ENCODE measurements at regions not wholly inside any gene's neighbourhood (a gene's known extent, or its start where the extent isn't known, plus 50 kb on each side); places are given as distances from the start of the nearest gene placed in this dataset.

- TF ChIP-seq HNF1A (IDR thresholded peaks at IDR 0.05; ENCODE audit: low read depth) (0 out of 2 replicates have a peak, but pooled peaks have one; percentile 35), HNF1A (CRISPR knock-in tag; IDR thresholded peaks at IDR 0.05; ENCODE audit: borderline replicate concordance) (peak; percentile 47; the same call in 1 of the 2 replicates), KLF12 (CRISPR knock-in tag; IDR thresholded peaks at IDR 0.05; ENCODE audit: borderline replicate concordance) (no peak), NFAT5 (CRISPR knock-in tag; IDR thresholded peaks at IDR 0.05) (no peak), RAD51 (IDR thresholded peaks at IDR 0.05; ENCODE audit: borderline replicate concordance) (no peak), PHF5A (CRISPR knock-in tag; IDR thresholded peaks at IDR 0.05; ENCODE audit: low read depth, unreplicated experiment) (no peak), ASH2L (IDR thresholded peaks at IDR 0.05; ENCODE audit: insufficient read length, low read depth, low read length) (peak; percentile 23), ZNF589 (CRISPR knock-in tag; conservative IDR thresholded peaks at IDR 0.05) (no peak), HNRNPLL (IDR thresholded peaks at IDR 0.05; ENCODE audit: low read depth, low read length, poor library complexity, severe bottlenecking) (no peak), ZNF143 (CRISPR knock-in tag; IDR thresholded peaks at IDR 0.05) (peak; percentile 61), TBX3 (IDR thresholded peaks at IDR 0.05; ENCODE audit: borderline replicate concordance) (peak; percentile 44; the same call in 1 of the 2 replicates), ZSCAN22 (CRISPR knock-in tag; IDR thresholded peaks at IDR 0.05) (no peak), ZNF446 (CRISPR knock-in tag; IDR thresholded peaks at IDR 0.05) (no peak), SMARCC2 (IDR thresholded peaks at IDR 0.05) (no peak), ZNF724P (CRISPR knock-in tag; IDR thresholded peaks at IDR 0.05; ENCODE audit: borderline replicate concordance) (no peak), ZBTB7B (CRISPR knock-in tag; IDR thresholded peaks at IDR 0.05) (no peak)
- TF ChIP-seq, protein P1, sequence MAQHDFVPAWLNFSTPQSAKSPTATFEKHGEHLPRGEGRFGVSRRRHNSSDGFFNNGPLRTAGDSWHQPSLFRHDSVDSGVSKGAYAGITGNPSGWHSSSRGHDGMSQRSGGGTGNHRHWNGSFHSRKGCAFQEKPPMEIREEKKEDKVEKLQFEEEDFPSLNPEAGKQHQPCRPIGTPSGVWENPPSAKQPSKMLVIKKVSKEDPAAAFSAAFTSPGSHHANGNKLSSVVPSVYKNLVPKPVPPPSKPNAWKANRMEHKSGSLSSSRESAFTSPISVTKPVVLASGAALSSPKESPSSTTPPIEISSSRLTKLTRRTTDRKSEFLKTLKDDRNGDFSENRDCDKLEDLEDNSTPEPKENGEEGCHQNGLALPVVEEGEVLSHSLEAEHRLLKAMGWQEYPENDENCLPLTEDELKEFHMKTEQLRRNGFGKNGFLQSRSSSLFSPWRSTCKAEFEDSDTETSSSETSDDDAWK (CRISPR knock-in tag; IDR thresholded peaks at IDR 0.05) = no peak
- TF ChIP-seq, protein P2, sequence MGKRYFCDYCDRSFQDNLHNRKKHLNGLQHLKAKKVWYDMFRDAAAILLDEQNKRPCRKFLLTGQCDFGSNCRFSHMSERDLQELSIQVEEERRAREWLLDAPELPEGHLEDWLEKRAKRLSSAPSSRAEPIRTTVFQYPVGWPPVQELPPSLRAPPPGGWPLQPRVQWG (CRISPR knock-in tag; IDR thresholded peaks at IDR 0.05; ENCODE audit: borderline replicate concordance, low read depth) = no peak
These were observed 60.1 kb upstream of the MED9 start (continued) for GRCh38 chr17:17416400-17417360.
